DND-41 (cell line): ENCODE measurements at regions not wholly inside any gene's neighbourhood (a gene's known extent, or its start where the extent isn't known, plus 50 kb on each side); places are given as distances from the start of the nearest gene placed in this dataset.

Source experiments
- CTCF ChIP-seq: IDR thresholded peaks from 2 replicates; pipeline ENCODE4 v1.5.1; 2012; ENCODE audit warnings: borderline replicate concordance, low read length, moderate library complexity, mild to moderate bottlenecking; ENCODE audit not compliant: poor library complexity, severe bottlenecking; ENCODE audit errors: extremely low read depth
- EZH2 ChIP-seq: IDR thresholded peaks from 3 replicates; pipeline ENCODE4 v1.6.1; 2012; ENCODE audit warnings: borderline replicate concordance, low read depth, mild to moderate bottlenecking, moderate library complexity, low read length, inconsistent platforms; ENCODE audit not compliant: severe bottlenecking

GRCh38 chr12:17283563-17283962 is 677.6 kb upstream of the LMO3 start:
- TF ChIP-seq CTCF (no peak), EZH2 (no peak)
